Liver (tissue), 3 donors: ENCODE measurements at regions not wholly inside any gene's neighbourhood (a gene's known extent, or its start where the extent isn't known, plus 50 kb on each side); places are given as distances from the start of the nearest gene placed in this dataset.

ENCODE experiments used
- ATF3 ChIP-seq: IDR thresholded peaks from 2 replicates; pipeline ENCODE4 v1.6.1; 2016; ENCODE audit warnings: antibody characterized with exemption
- CTCF ChIP-seq: fragments of 150-350 bp; IDR thresholded peaks from 2 replicates; pipeline ENCODE4 v1.5.1; 2017; ENCODE audit warnings: improper control_type of control experiment, low read depth, low read length; ENCODE audit not compliant: missing input control
- TAF1 ChIP-seq: conservative IDR thresholded peaks from 2 replicates; pipeline ENCODE4 v1.6.1; 2016; ENCODE audit warnings: antibody characterized with exemption, mild to moderate bottlenecking
- donor health status: healthy.
- donor health status: healthy.

DNA sequence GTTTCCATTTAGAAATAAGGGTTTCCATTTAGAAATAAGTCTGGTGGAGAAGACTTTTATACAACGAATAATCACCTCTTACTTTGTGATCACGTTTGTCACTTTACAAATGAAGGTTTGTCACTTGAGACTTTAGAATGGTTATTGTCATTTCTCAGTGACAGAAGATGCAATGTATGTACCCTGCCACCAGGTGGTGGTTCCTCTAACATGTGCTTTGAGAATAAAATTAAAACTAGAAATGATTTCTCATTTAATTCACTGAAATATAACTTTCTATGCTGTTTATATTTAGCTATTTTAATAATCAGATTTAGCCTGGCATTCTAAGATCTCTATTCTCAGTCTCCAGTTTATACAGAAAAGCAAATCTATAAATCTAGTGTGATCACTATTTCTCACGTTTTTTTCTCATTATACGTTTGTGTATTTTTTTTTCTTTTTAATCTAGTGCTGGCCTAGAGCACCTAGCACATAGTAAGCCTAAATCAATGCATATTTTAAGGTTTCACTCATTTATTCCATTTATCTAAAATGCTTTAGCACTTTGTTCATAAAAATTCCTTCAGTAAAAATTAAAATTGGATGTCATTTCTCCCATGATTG is 57.4 kb upstream of the TFAP2D start:
- peak; percentile 57 for TF ChIP-seq CTCF
- no peak for TF ChIP-seq ATF3
- no peak for TF ChIP-seq TAF1
